ENCODE measurements at regions not wholly inside any gene's neighbourhood (a gene's known extent, or its start where the extent isn't known, plus 50 kb on each side); places are given as distances from the start of the nearest gene placed in this dataset.

DNA sequence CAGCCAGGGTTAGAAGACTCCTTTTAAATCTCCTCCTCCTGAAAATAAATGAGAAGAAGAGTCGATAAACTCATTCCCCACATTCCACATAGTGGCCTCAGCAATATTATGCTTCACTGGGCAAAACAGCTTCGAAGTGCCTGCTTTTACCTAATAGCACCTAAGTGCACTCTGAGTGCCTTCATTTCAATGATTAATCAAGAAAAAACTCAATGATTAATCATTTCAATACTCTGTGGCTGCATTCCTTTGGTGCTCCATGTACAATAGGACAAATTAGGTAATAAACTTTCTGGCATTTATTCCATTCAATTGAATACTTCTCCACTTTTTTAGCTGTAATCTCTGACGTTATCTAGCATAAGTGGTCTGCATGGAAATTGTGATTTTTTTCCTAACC lies 174.6 kb downstream of the CCDC71L start:
- in situ Hi-C loops (cut with HindIII; ENCODE audit: low sequenced_read_pairs) = loop anchor here (25.0 kb wide), 1 partner anchor 324 kb away; no protein-coding TSS in a partner anchor

DNA sequence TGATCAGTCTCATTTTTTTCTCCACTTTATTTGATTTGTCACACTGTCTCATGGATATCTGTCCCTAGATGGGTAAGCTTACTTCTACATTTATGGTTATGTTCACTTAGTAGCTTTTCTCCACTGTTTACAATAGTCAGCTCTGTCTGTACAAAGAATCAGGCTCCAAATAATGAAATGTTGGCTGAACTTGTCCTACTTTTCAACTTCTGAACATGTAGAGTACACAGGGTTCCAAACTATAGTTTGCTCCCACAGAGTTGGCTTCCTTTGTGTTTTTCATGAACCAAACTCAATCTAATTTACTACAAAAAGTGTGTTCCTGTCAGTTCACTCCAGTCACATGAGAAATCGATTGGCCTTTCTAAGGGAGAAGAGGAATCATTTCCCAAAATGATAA lies 175.0 kb downstream of the CCDC71L start:
- in situ Hi-C loops (cut with HindIII; ENCODE audit: low sequenced_read_pairs) = loop anchor here (25.0 kb wide), 1 partner anchor 324 kb away; no protein-coding TSS in a partner anchor

DNA sequence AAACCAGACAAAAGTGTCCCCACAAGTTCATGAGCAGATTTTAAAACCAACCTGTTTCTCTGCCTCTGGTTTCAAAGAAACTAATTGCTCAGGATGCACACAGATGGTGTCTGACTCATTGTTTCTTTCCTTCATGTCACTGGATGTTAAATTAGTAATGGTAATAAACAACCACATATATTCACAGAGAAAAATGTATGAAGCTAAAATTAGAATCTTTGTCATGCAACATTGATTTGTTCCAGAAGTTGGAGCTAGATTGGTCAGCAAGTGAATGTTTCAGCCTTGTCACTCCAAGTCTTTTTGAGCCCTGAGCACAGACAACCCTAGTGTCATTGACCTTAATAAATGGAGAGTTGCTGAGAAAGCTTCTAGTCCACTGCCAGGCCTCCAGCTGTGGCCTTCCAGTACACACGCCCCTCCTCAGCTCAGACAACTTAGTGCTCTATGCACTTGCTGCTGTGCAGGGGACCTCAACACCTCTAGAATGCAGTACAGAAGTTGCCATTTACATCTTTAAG lies 175.9 kb downstream of the CCDC71L start:
- in situ Hi-C loops (cut with HindIII; ENCODE audit: low sequenced_read_pairs) = loop anchor here (25.0 kb wide), 1 partner anchor 323 kb away; no protein-coding TSS in a partner anchor

GRCh38 chr7:106484562-106484961 lies 176.4 kb downstream of the CCDC71L start:
- in situ Hi-C loops (cut with HindIII; ENCODE audit: low sequenced_read_pairs) = loop anchor here (25.0 kb wide), 1 partner anchor 322 kb away; no protein-coding TSS in a partner anchor

- in situ Hi-C loops (cut with HindIII; ENCODE audit: low sequenced_read_pairs) = loop anchor here (25.0 kb wide), 1 partner anchor 320 kb away; no protein-coding TSS in a partner anchor
Measured at GRCh38 chr7:106482091-106482490, 178.9 kb downstream of the CCDC71L start.

GRCh38 chr7:106480616-106481031 lies 180.3 kb downstream of the CCDC71L start:
- in situ Hi-C loops (cut with HindIII; ENCODE audit: low sequenced_read_pairs) = loop anchor here (25.0 kb wide), 1 partner anchor 318 kb away; no protein-coding TSS in a partner anchor

DNA sequence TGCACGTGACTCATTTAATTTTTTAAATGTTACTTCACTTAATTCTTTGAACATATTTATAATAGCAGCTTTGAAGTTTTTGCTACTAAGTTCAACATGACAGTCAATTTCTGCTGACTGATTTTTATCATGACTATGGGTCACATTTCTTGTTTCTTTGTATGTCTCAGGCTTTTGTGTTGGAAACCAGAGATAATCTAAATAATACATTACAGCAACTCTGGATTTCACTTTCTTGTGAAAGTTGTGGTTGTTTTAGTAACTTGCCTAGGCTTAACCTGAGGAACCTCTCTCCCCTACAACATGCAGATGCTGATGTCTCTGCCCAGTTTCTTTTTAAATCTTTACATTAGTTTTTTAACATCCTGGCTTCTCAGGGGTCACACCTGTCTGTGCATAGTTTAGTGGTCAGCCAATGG lies 180.8 kb downstream of the CCDC71L start:
- in situ Hi-C loops (cut with HindIII; ENCODE audit: low sequenced_read_pairs) = loop anchor here (25.0 kb wide), 1 partner anchor 318 kb away; no protein-coding TSS in a partner anchor

DNA sequence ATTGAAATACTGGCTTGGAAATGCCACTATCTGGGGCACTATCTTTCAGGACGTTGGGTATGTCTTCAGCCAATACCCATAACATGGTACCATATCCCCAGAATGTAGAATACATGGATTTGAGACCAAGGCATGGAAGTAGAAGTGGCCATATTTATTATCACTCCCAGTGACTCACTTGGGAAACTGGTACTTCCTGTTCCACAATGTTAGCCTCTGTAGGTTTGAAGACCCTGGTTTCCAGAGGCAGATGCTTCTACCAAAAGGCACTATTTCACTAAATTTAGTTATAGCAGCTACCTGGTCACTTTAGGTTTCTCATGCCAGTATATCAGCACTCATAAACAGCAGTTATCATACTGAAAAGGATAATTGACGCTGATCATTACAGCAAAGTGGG lies 184.2 kb downstream of the CCDC71L start:
- in situ Hi-C loops (cut with HindIII; ENCODE audit: low sequenced_read_pairs) = loop anchor here (25.0 kb wide), 1 partner anchor 314 kb away; no protein-coding TSS in a partner anchor

GRCh38 chr7:106472741-106473140 lies 188.0 kb upstream of the NAMPT start:
- in situ Hi-C loops (cut with HindIII; ENCODE audit: low sequenced_read_pairs) = no loop called here

GRCh38 chr7:106471686-106472440 lies 187.1 kb upstream of the NAMPT start:
- in situ Hi-C loops (cut with HindIII; ENCODE audit: low sequenced_read_pairs) = no loop called here

DNA sequence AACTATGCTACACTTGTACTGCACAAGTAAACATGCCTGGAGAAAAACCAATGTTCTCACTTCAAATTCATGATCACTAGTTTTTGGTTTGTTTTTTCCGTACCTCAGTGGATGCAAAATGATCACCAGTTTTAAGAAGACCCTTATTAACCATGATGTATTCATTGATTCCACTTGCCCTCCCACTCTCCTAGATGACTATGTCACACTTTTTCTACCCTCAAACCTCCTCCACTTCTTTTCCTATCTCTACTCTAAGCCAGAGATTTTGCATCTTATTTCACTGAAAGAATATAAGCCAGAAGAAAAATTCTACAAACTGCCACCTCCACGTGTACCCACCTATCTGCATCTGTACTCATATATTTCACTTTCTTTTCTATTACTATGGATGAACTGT lies 186.2 kb upstream of the NAMPT start:
- in situ Hi-C loops (cut with HindIII; ENCODE audit: low sequenced_read_pairs) = no loop called here

GRCh38 chr7:106466867-106467266 lies 182.1 kb upstream of the NAMPT start:
- in situ Hi-C loops (cut with HindIII; ENCODE audit: low sequenced_read_pairs) = no loop called here

DNA sequence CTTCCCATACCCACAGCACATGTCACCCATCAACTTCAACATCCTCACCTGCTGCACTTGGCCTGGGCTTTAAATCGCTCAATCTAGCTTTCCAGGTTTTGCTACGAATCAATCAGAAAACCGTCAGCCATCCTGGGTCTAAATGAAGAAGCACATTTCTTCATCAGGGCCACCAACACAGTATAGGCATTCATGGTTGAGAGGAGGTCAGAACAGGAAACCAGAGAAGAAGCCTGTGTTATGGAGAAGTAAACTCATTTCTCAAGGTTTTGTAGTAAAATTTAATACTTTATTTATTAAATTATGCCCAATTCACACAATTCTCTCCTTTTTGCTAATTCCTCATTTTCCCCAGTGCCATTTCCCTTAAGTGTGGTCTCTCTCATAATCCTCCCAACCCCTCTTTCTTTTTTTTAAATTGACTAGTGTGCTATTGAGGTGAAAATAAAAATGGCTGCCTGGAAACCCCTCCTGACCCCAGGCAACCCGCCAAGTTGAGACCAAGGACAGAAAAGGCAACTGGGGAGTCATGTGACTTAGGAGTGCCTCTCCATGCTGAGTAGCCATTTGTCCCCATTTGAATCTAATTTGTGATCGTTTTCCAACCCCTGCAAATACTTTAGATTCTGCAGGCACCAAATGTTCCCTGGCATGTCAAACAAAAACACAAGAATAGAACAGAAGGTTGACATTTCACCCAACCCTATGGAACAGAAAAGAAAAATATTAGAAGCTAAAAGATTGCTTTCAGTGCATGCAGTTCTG lies 181.1 kb upstream of the NAMPT start:
- in situ Hi-C loops (cut with HindIII; ENCODE audit: low sequenced_read_pairs) = no loop called here

DNA sequence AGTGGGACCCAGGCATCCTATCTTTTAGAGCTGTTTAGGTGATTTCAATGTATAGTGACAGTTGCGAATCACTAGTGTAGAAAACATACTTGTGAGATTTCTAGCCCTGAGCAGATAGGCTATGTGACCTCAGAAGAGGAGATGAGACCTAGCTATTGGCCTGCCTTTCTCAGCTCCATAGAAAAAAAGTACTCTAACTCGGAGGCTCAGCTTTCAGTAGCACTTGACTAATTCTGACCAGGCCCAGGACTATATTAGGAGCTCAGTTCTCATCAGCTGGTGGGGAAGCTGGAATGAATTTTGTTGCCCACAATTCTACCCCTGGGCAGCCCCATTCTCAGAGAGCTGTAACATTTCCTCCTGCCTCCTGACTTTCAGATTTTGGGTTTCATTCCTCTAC lies 179.9 kb upstream of the NAMPT start:
- in situ Hi-C loops (cut with HindIII; ENCODE audit: low sequenced_read_pairs) = no loop called here

DNA sequence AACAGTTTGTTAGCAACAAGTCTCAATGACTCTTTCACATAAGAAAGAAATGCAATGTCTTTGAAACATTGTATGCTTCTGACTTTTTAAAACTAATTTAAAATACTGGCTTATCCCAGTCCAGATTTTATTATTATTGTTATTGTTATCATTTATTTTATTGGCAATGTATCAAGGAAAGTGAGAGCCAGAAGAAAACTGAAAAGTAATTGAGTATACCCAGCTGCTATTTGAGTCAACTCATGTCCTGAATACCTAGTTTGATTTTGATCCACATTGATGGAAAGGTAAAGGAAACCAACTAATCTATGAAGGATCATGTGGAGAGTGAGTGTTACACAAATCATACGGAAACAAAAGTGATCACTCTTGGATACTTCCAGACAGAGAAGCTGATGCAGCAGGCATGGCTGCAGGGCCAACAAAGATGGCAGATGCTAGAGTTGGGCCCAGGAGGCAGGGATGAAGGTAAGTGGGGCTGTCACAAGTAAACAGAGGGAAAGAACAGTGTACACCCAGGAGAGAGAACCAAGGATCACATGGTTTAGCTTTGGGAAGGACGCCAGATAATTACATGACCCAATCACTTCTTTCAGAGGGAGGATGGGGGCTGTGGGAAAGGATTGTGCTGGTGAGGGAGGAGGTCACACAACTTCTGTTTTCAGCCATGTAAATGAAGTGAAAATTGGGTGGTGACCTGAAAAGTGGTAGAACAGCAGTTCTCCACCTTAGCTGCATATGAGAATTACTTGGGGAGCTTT lies 179.2 kb upstream of the NAMPT start:
- in situ Hi-C loops (cut with HindIII; ENCODE audit: low sequenced_read_pairs) = no loop called here

DNA sequence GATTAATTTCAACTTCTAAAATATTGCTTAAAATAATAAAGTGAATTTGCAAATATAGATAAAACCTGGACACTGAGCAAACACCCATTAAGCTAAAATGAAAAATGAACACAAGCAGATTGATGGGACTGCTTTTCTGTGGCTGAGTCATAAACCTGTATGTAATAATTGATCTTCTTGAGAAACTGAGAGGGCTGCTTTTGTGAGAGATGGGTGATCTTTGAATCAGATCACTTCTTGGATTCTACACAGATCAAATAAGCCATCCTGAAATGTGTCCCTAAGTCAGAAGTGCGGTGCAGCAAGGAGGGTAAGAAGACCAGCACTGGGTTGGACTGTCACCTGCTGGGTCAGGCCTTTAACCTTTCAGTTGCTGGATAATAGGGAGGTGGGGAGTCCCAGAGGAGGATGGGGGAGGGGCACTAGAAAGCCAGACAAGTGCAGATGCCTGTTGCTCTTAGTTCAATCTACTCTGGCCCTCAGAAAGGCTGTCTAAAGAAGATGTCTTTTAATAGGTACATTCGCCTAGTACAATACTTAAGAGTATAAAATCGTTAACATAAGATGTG lies 178.2 kb upstream of the NAMPT start:
- in situ Hi-C loops (cut with HindIII; ENCODE audit: low sequenced_read_pairs) = no loop called here

- in situ Hi-C loops (cut with HindIII; ENCODE audit: low sequenced_read_pairs) = no loop called here
Measured at GRCh38 chr7:106462365-106462859, 177.6 kb upstream of the NAMPT start.

GRCh38 chr7:106460792-106461254 lies 176.0 kb upstream of the NAMPT start:
- in situ Hi-C loops (cut with HindIII; ENCODE audit: low sequenced_read_pairs) = no loop called here

- in situ Hi-C loops (cut with HindIII; ENCODE audit: low sequenced_read_pairs) = no loop called here
Measured at GRCh38 chr7:106459397-106460072, 174.8 kb upstream of the NAMPT start.

Data from DLD1 (cell line).